K562 (cell line): ENCODE measurements at regions not wholly inside any gene's neighbourhood (a gene's known extent, or its start where the extent isn't known, plus 50 kb on each side); places are given as distances from the start of the nearest gene placed in this dataset.

ENCODE experiments used
- ATAC-seq: fragments of 200-7000 bp; cut with Tn5 transposase; 3 replicates; pipeline ENCODE4 v1.9.1; 2020; ENCODE audit warnings: moderate library complexity
- BruUV-seq: library from RNA; stranded (reverse); fragments of 400-500 nt; replicated peaks from 2 replicates; lab custom pipeline; 2021; lab: Mats Ljungman, UMichigan
- CTCF ChIA-PET: fragments of 300-600 bp; formaldehyde crosslinking; extraction: SDS; loops from one replicate; lab custom pipeline; 2021; ENCODE audit warnings: low intra/inter-chr PET ratio; lab: Yijun Ruan, JAX
- POLR2A ChIA-PET: fragments of 300-600, 350-650 bp; sonication (Branson Sonifier 250); formaldehyde crosslinking; extraction: SDS; loops from one replicate; lab custom pipeline; 2021; ENCODE audit warnings: antibody characterized with exemption, inconsistent platforms; lab: Yijun Ruan, JAX
- DNase-seq, 4 experiments: peaks; one replicate each; pipeline versions ENCODE4 v3.0.0 to v3.0.0-alpha.2; 2011 to 2018; ENCODE audit warnings: low spot score in 3 of 4, mixed read lengths in 3 of 4; ENCODE audit errors: extremely low read depth in 1 of 4
- FAIRE-seq: peaks from 2 replicates; lab custom pipeline; 2011; peaks lifted over from hg19 to GRCh38; lab: Jason Lieb, UNC
- H2AFZ ChIP-seq: 2 replicates; pipeline ENCODE4 v1.6.0; 2011; ENCODE audit warnings: low read depth, low read length, control low read depth, inconsistent platforms
- H3K27ac ChIP-seq: fragments of 200-600 bp; 3 replicates; pipeline ENCODE4 v1.8.0; 2011; ENCODE audit warnings: low read depth, mild to moderate bottlenecking, control low read depth, inconsistent platforms, low read length, moderate library complexity, mixed read lengths; ENCODE audit errors: extremely low read depth
- H3K27me3 ChIP-seq, 2 experiments: fragments of 300-600 bp in 1 of 2; 2 replicates in 1 of 2; 3 replicates in 1 of 2; pipeline versions ENCODE4 v1.6.0 to v1.8.0; 2011; ENCODE audit warnings: inconsistent platforms in 2 of 2, low read length in 2 of 2, mild to moderate bottlenecking in 1 of 2, mixed read lengths in 1 of 2, moderate library complexity in 1 of 2; ENCODE audit not compliant: control insufficient read depth in 2 of 2, insufficient read depth in 2 of 2
- H3K36me3 ChIP-seq: fragments of 300-600 bp; 3 replicates; pipeline ENCODE4 v1.8.0; 2011; ENCODE audit warnings: mild to moderate bottlenecking, low read length, inconsistent platforms; ENCODE audit not compliant: control insufficient read depth, insufficient read depth
- H3K4me1 ChIP-seq, 2 experiments: fragments of 200-600 bp in 1 of 2; replicated peaks in 1 of 2; 2 replicates in 1 of 2; 3 replicates in 1 of 2; pipeline versions ENCODE4 v1.5.1 to v1.8.0; 2011; ENCODE audit warnings: inconsistent platforms in 2 of 2, low read length in 2 of 2, mild to moderate bottlenecking in 1 of 2, mixed read lengths in 1 of 2, moderate library complexity in 1 of 2; ENCODE audit not compliant: control insufficient read depth in 2 of 2, insufficient read depth in 2 of 2
- H3K4me2 ChIP-seq: 2 replicates; pipeline ENCODE4 v1.6.1; 2011; ENCODE audit warnings: low read length, control low read depth, inconsistent platforms, mixed read lengths; ENCODE audit not compliant: insufficient read depth
- H3K4me3 ChIP-seq: fragments of 200-600 bp; sonication (generic), shearing (Covaris generic); 2 replicates; pipeline ENCODE4 v1.5.1; 2016; ENCODE audit warnings: control low read depth, inconsistent platforms
- H3K79me2 ChIP-seq: fragments of 200-600 bp; 3 replicates; pipeline ENCODE4 v1.8.0; 2011; ENCODE audit warnings: low read length, inconsistent platforms; ENCODE audit not compliant: control insufficient read depth, insufficient read depth
- H3K9ac ChIP-seq, 2 experiments: 2 replicates each; pipeline versions ENCODE4 v1.6.0 to v1.6.1; 2011; ENCODE audit warnings: low read depth in 2 of 2, low read length in 2 of 2, control low read depth in 1 of 2, inconsistent platforms in 1 of 2, mild to moderate bottlenecking in 1 of 2, mixed read lengths in 1 of 2; ENCODE audit not compliant: insufficient read depth in 1 of 2
- H3K9me1 ChIP-seq: one replicate; pipeline ENCODE4 v1.6.0; 2011; ENCODE audit warnings: inconsistent platforms, mild to moderate bottlenecking, low read length, moderate library complexity; ENCODE audit not compliant: control insufficient read depth, insufficient read depth
- H3K9me3 ChIP-seq: replicated peaks from 2 replicates; pipeline ENCODE4 v1.5.1; 2011; ENCODE audit warnings: low read depth, low read length, inconsistent platforms; ENCODE audit not compliant: control insufficient read depth, insufficient read depth
- H4K20me1 ChIP-seq: replicated peaks from 2 replicates; pipeline ENCODE4 v1.6.1; 2011; ENCODE audit warnings: low read length, inconsistent platforms, mixed read lengths; ENCODE audit not compliant: control insufficient read depth, insufficient read depth
- ATF3 ChIP-seq, 2 experiments: fragments of 450-650 bp in 1 of 2; sonication (generic) in 1 of 2; formaldehyde crosslinking in 1 of 2; IDR thresholded peaks in 1 of 2; conservative IDR thresholded peaks in 1 of 2; 2 replicates each; pipeline versions ENCODE4 v1.6.1 to v1.8.1; 2016 to 2023; ENCODE audit warnings: mild to moderate bottlenecking in 2 of 2, moderate library complexity in 2 of 2, inconsistent platforms in 1 of 2, missing genetic modification reagents in 1 of 2
- BACH1 ChIP-seq: fragments of 200-800 bp; sonication (Bioruptor generic); IDR thresholded peaks from 2 replicates; pipeline ENCODE4 v1.6.1; 2016; ENCODE audit warnings: missing genetic modification characterization, missing compliant biosample characterization
- CBFA2T3 ChIP-seq: fragments of 450-650 bp; IDR thresholded peaks from 2 replicates; pipeline ENCODE4 v1.6.1; 2017
- DEAF1 ChIP-seq: fragments of 450-650 bp; formaldehyde crosslinking; IDR thresholded peaks from 2 replicates; pipeline ENCODE4 v1.4.0; 2020; ENCODE audit warnings: mild to moderate bottlenecking, moderate library complexity
- DMBX1 ChIP-seq: fragments of 250-450 bp; sonication (Bioruptor Pico); IDR thresholded peaks from 2 replicates; pipeline ENCODE4 v1.8.0; 2022; ENCODE audit warnings: inconsistent platforms, mild to moderate bottlenecking, moderate library complexity, borderline replicate concordance
- FOSL1 ChIP-seq: fragments of 200-800 bp; sonication (Bioruptor generic); conservative IDR thresholded peaks from 2 replicates; pipeline ENCODE4 v1.6.1; 2016; ENCODE audit warnings: missing genetic modification characterization, missing compliant biosample characterization
- HDAC1 ChIP-seq, 2 experiments: fragments of 450-650 bp; IDR thresholded peaks; 2 replicates each; pipeline ENCODE4 v1.6.1; 2016 to 2017; ENCODE audit warnings: inconsistent platforms in 1 of 2, mild to moderate bottlenecking in 1 of 2, moderate library complexity in 1 of 2
- JUN ChIP-seq, 2 experiments: sonication (generic) in 1 of 2; formaldehyde crosslinking in 1 of 2; IDR thresholded peaks; 2 replicates each; pipeline versions ENCODE4 v1.6.1 to v1.8.0; 2012 to 2022; ENCODE audit warnings: borderline replicate concordance in 2 of 2, mild to moderate bottlenecking in 2 of 2, improper control_type of control experiment in 1 of 2, low read depth in 1 of 2, low read length in 1 of 2, missing genetic modification reagents in 1 of 2
- JUND ChIP-seq, 2 experiments: IDR thresholded peaks; 2 replicates in 1 of 2; 3 replicates in 1 of 2; pipeline ENCODE4 v1.6.1; 2011; ENCODE audit warnings: borderline replicate concordance in 2 of 2, low read depth in 2 of 2, low read length in 2 of 2, improper control_type of control experiment in 1 of 2, missing biosample characterization in 1 of 2, missing genetic modification characterization in 1 of 2, missing genetic modification reagents in 1 of 2
- KDM1A ChIP-seq, 2 experiments: fragments of 450-650 bp; IDR thresholded peaks; 2 replicates each; pipeline ENCODE4 v1.6.1; 2016; ENCODE audit warnings: mild to moderate bottlenecking in 2 of 2
- MBD2 ChIP-seq: sonication (generic); IDR thresholded peaks from 2 replicates; pipeline ENCODE4 v1.6.1; 2016; ENCODE audit warnings: low read depth, borderline replicate concordance
- NR2C1 ChIP-seq, 2 experiments: fragments of 450-650 bp; IDR thresholded peaks; 2 replicates each; pipeline ENCODE4 v1.6.1; 2017; ENCODE audit warnings: mild to moderate bottlenecking in 2 of 2, antibody characterized with exemption in 1 of 2, inconsistent platforms in 1 of 2, missing compliant biosample characterization in 1 of 2, missing genetic modification characterization in 1 of 2
- OTX1 ChIP-seq: fragments of 450-650 bp; formaldehyde crosslinking; IDR thresholded peaks from 2 replicates; pipeline ENCODE4 v1.4.0; 2022; ENCODE audit warnings: mild to moderate bottlenecking
- SMARCA4 ChIP-seq: fragments of 450-650 bp; IDR thresholded peaks from 2 replicates; pipeline ENCODE4 v1.6.1; 2016
- SMARCE1 ChIP-seq: fragments of 450-650 bp; IDR thresholded peaks from 2 replicates; pipeline ENCODE4 v1.7.1; 2016; ENCODE audit warnings: mild to moderate bottlenecking
- ZBTB7A ChIP-seq: IDR thresholded peaks from 2 replicates; pipeline ENCODE4 v1.6.1; 2011; ENCODE audit warnings: low read depth, mild to moderate bottlenecking, low read length, moderate library complexity, borderline replicate concordance; ENCODE audit not compliant: control insufficient read depth
- ZFX ChIP-seq: sonication (generic); formaldehyde crosslinking; IDR thresholded peaks from 2 replicates; pipeline ENCODE4 v1.8.0; 2022; ENCODE audit warnings: mild to moderate bottlenecking, missing genetic modification reagents, moderate library complexity
- ZKSCAN8 ChIP-seq: fragments of 200-800 bp; sonication (Bioruptor generic); IDR thresholded peaks from 2 replicates; pipeline ENCODE4 v1.6.1; 2016; ENCODE audit warnings: missing genetic modification characterization, missing compliant biosample characterization
- WGBS: fragments of 100-300 bp; shearing (Covaris generic); methylation state at CpG from one replicate; pipeline ENCODE4 v1.1.6; 2016; ENCODE audit warnings: low coverage, mixed read lengths; ENCODE audit not compliant: insufficient coverage; ENCODE audit errors: missing lambda C conversion rate; 5-methylcytosine and 5-hydroxymethylcytosine counted together
- in situ Hi-C: fragments of 300-500 bp; cut with MboI; formaldehyde crosslinking; loops from 4 replicates; pipeline ENCODE4 v1.15.0; 2018; ENCODE audit warnings: inconsistent platforms, mixed read lengths
- intact Hi-C: fragments of 100-400 bp; cut with micrococcal nuclease; formaldehyde crosslinking; loops from 2 replicates; pipeline ENCODE4 v1.14.2; 2022

GRCh38 chr6:21992178-21992967 is 304.5 kb downstream of the PRL start:
- CTCF ChIA-PET: no interaction called here
- whole genome bisulfite sequencing: 47% methylated on average over 6 of the region's 6 CpGs
- DNase-seq: peak in 2 of 4 experiments; percentile 63 to 69
- Histone ChIP-seq H3K4me1 (peaks cover 0 to 40% of the 10 kb centered on the region in 2 experiments; a peak in 3 of 5 replicates), H2AFZ (peak overlapping the region; percentile 77), H3K79me2 (no peaks in the 10 kb centered on the region), H3K36me3 (no peaks in the 10 kb centered on the region), H3K9me3 (peaks cover 7% of the 10 kb centered on the region), H4K20me1 (no peaks in the 10 kb centered on the region), H3K27me3 (no peaks in the 10 kb centered on the region), H3K9me1 (no peaks in the 10 kb centered on the region), H3K9ac (no peak overlapping the region), H3K4me2 (no peak overlapping the region), H3K27ac (peak overlapping the region; percentile 30; the same call in 1 of the 3 replicates), H3K4me3 (no peak overlapping the region)
- BruUV-seq: no TSS peak
- in situ Hi-C loops (no loop called here), intact Hi-C loops (no loop called here)
- POLR2A ChIA-PET: interaction anchor here (0.7 to 3.3 kb wide), 5 partner anchors 8 to 36 kb away, joined by 3 to 15 read pairs (median 4); no protein-coding TSS in a partner anchor
- peak; percentile 51 for FAIRE-seq
- peak; percentile 76 for ATAC-seq
- TF ChIP-seq DEAF1 (CRISPR knock-in tag) (0 out of 2 replicates have a peak, but pooled peaks have one; percentile 6), CBFA2T3 (0 out of 2 replicates have a peak, but pooled peaks have one; percentile 27), ZKSCAN8 (peak; percentile 76; the same call in 1 of the 2 replicates), JUN (IDR thresholded peaks at IDR 0.05; ENCODE audit: borderline replicate concordance, low read depth, low read length) (no peak), JUN (CRISPR knock-in tag; IDR thresholded peaks at IDR 0.05; ENCODE audit: borderline replicate concordance) (no peak), ZFX (peak; percentile 20; the same call in 1 of the 2 replicates), ATF3 (IDR thresholded peaks at IDR 0.05) (peak; percentile 54; the same call in 1 of the 2 replicates), ATF3 (CRISPR knock-in tag; conservative IDR thresholded peaks at IDR 0.05) (no peak), MBD2 (no peak), KDM1A (IDR thresholded peaks at IDR 0.05) (0 out of 4 replicates have a peak, but pooled peaks of 1 of the 2 experiments have one; percentile 6), BACH1 (tag) (0 out of 2 replicates have a peak, but pooled peaks have one; percentile 31), FOSL1 (peak; percentile 83), DMBX1 (CRISPR knock-in tag) (0 out of 2 replicates have a peak, but pooled peaks have one; percentile 51), ZBTB7A (no peak), SMARCA4 (0 out of 2 replicates have a peak, but pooled peaks have one; percentile 16), SMARCE1 (0 out of 2 replicates have a peak, but pooled peaks have one; percentile 49), JUND (IDR thresholded peaks at IDR 0.05; ENCODE audit: borderline replicate concordance, low read depth, low read length) (peak; percentile 71; the same call in 1 of the 2 replicates), JUND (tag; IDR thresholded peaks at IDR 0.05; ENCODE audit: borderline replicate concordance, low read depth, low read length) (peak; percentile 56; the same call in 1 of the 3 replicates), HDAC1 (IDR thresholded peaks at IDR 0.05) (peak in 1 of 2 experiments; percentile 37; a peak in 1 of 4 replicates), OTX1 (CRISPR knock-in tag) (no peak), NR2C1 (IDR thresholded peaks at IDR 0.05) (no peak), NR2C1 (tag; IDR thresholded peaks at IDR 0.05) (no peak)
